GM21619 (cell line): ENCODE measurements at regions not wholly inside any gene's neighbourhood (a gene's known extent, or its start where the extent isn't known, plus 50 kb on each side); places are given as distances from the start of the nearest gene placed in this dataset.

Source experiments
- ATAC-seq: cut with Tn5 transposase; IDR thresholded peaks from one replicate; pipeline ENCODE4 v1.9.1; 2021; ENCODE audit not compliant: unreplicated experiment

DNA sequence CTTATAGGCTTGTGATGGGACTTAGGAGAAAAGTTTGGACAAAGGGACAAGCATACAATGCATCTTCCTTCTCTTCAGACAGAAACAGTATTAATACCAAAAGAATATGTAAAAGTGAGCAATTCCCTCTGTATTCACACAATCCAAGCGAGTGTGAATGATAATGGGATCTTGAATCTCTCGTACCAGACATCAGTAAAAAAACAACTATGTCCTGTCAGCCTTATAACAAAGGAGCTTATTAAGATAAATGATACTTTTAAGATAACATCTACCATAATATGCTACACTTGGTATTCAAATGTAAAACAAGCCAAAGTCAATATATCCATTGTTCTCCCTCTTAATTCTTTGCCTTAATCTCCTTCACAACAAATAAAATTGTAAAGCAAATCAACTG is 288.6 kb upstream of the CNTN6 start:
- no peak for ATAC-seq

DNA sequence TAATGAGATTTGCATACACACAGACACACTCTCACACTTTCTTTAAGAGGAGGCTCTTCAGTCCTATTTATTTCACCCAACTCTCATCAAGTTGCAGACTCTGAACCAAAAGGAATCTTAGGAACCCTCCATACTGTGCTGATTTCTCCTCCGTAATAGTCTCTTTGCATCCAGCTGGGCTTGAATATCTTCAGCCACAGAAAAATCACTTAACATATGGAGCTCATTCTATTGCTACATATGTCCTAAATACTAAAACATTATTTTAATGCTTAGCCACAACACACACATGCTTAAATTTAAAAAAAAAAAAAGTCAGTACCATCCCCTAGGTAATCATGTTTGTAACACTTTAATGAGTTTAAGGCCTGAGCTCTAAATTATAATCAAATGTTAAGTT is 287.5 kb upstream of the CNTN6 start:
- no peak for ATAC-seq

DNA sequence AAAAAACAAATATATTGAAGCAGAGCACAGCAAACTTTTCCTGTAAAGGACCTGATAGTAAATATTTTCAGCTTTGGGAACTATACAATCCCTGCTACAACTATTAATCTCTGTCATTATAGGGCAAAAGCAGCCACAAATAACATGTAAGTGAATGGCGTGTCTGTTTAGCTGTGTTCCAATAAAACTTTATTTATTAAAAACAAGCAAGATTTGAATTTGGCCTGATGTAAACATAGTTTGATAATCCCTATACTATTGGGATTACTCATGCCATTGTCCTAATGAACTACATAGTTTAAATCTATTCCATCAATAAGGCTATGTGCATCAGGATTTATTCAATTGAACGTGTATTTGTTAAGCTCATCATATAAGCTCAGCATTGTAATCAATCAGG is 286.8 kb upstream of the CNTN6 start:
- ATAC-seq, result no peak

DNA sequence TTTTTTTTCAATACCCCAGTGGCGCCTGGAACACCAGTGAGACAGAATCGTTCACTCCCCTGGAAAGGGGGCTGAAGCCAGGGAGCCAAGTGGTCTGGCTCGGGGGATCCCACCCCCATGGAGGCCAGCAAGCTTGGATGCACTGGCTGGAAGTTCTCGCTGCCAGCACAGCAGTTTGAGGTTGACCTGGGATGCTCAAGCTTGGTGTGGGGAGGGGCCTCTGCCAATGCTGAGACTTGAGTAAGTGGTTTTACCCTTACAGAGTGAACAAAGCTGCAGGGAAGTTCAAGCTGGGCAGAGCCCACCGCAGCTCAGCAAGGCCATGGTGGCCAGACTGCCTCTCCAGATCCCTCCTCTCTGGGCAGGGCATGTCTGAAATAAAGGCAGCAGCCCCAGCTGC is 276.2 kb upstream of the CNTN6 start:
- ATAC-seq, result no peak

- ATAC-seq, result no peak
These were observed 258.1 kb upstream of the CNTN6 start for GRCh38 chr3:834679-835078.

- ATAC-seq, result no peak
These were observed 257.7 kb upstream of the CNTN6 start for GRCh38 chr3:835096-835495.

DNA sequence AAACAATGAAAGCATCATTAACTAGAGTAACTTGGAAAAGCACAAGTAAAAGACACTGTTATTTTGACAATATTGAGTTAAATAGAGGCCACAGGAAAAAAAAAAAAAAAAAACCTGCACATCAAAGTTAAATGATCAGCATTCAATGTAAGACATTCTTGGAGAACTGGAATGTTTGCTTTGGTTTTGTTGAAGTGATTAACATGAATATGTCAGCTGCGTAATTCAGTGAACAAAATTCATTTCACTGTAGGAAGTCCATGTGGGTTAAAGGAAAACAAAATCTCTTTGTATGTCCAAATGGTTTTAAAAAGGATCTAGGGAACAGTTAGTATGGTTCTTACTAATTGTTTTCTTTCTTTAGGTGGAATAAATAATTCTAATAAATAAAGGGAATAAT is 252.8 kb upstream of the CNTN6 start:
- ATAC-seq, result no peak

- peak; percentile 85 for ATAC-seq
These were observed 241.6 kb upstream of the CNTN6 start for GRCh38 chr3:851098-851790.

DNA sequence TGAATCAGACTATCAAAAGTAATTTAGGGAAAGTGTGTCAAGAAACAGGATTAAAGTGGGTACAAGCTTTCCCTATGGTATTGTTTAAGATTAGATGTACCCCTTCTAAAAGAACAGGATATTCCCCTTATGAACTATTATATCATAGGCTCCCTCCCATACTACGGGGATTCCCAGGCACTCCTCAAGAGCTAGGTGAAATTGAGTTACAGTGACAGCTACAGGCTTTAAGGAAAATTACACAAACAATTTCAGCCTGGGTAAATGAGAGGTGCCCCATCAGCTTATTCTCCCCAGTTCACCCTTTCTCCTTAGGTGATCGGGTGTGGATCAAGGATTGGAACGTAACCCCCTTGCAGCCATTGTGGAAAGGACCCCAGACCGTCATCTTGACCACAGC is 240.8 kb upstream of the CNTN6 start:
- no peak for ATAC-seq

DNA sequence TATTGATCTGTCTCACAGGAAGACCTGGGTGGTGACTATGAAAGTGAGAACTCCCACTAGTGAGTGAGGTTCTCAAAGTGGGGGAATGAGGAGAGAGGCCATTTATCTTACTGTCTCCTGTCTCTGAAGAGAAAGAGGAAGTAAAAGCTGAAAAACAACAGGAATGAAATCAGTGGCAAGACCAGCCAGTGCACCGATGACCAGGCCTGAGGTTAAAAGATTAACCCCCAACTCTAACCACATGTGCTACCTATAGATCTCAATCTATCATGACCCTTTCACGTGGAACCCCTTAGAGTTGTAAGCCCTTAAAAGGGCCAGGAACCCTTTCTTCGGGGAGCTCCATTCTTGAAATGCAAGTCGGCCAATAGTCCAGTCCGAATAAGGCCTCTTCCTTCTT is 239.3 kb upstream of the CNTN6 start:
- no peak for ATAC-seq

DNA sequence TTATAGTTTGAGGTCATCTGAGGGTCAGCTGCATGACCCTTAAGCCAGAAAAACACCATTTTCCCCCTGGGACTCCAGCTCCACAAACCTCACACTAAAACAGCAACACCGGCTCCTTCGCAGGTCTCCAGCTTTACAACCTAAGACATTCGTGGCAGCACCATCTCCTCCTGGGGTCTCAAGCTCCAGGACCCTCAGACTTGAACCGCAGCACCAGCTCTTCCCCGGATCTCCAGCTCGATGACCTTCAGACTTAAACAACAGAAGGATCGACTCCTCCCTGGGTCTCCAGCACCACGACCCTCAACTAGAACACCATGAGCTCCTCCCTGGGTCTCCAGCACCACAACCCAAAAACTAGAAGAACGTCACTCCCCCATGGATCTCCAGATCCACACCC is 233.7 kb upstream of the CNTN6 start:
- ATAC-seq, result no peak

- ATAC-seq, result no peak
These were observed 231.1 kb upstream of the CNTN6 start for GRCh38 chr3:861721-862120.

DNA sequence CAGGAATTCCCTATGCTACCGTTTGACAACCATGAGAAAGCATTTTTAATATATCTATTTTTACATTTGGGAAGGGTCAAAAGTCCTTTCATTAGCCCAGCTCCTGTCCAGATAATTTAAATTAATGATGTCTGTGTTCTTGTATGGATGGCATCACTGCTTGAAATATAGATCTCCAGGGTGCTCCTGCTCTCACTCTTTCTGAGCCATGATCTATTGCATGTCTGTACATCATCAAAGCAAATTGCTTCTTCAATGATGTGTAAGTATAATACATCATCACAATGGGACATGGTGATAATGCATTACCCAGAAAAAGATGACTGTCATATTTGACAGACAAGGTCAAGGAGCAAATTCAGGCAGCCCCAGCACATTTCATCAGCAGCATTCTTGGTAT is 223.6 kb upstream of the CNTN6 start:
- ATAC-seq, result no peak

DNA sequence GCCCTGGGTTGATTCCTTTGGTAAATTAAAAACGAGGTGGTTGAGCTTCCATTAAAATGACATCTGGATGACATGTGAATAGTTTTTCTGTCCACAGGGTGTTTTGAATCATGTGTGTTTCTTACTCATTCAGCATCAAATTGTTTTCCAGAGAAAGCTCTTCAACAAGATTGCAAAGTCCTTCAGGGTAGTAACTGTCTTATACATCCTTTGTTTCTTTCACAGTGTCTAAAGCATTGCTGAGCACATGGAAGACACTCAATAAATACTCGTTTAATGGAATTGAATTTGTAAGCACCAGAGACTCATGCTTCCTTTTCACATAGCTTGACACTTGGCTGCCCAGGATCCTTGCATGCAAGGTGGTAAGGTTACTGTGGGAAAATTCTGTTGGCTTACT is 223.1 kb upstream of the CNTN6 start:
- ATAC-seq, result no peak

DNA sequence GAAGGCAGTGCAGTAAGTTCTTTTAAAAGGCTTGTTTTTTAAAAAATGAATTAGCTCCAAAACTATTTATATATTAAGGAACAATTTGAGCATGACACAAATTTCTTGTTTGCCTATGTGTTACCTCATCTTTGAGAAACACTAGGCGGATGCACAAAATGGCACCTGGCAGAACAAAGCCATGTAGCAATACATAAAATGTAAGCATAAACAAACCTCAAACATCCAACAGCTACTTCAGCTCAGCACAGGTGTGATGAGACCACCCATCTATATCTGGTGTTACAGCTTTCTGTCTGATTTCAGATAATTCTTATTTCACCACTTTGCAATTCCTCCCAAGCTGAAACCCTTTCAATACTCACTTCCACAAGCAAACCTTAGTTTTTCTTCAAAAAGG is 221.2 kb upstream of the CNTN6 start:
- ATAC-seq, result no peak

GRCh38 chr3:877001-877400 is 215.8 kb upstream of the CNTN6 start:
- no peak for ATAC-seq

DNA sequence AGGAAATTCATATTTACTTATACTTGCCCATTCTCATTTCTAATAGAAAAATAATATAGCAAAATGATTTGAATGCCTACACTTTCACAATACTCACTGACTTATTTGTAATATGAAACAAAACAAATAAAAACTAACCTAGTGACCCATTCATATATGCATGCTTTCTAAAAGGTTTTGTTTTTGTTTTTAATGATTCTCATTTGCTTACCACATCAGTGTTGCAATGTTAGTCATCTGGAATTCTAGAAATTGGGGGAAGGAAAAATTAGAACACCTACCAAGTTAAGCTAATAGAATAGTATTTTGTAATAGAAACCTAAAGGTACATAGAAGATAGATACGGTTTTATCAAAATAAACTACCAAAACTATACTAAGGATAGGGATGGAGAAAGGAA is 214.1 kb upstream of the CNTN6 start:
- no peak for ATAC-seq

DNA sequence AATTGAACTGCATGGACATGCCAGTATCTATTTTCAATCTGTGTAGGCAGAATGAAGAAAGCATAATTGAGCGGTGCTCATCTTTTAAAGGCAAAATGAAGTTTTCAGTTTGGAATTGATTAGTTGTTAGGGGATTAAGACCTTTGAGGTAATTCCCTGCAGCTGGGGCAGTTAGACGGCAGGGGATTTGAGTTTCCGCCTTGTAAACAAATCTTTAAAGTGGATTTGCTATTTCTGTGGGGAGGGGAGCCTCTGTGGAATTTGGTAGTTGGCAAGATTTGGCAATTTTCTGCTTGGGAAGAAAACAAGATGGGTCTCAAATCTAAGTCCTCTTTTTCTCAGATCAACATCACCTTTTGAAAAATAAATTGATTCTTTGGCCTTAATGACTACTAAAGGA is 212.5 kb upstream of the CNTN6 start:
- ATAC-seq, result no peak

- ATAC-seq, result no peak
These were observed 210.3 kb upstream of the CNTN6 start for GRCh38 chr3:882533-882932.

GRCh38 chr3:901953-902778 is 190.7 kb upstream of the CNTN6 start:
- ATAC-seq, result peak; percentile 86

- ATAC-seq, result no peak
These were observed 187.6 kb upstream of the CNTN6 start for GRCh38 chr3:905217-905616.

DNA sequence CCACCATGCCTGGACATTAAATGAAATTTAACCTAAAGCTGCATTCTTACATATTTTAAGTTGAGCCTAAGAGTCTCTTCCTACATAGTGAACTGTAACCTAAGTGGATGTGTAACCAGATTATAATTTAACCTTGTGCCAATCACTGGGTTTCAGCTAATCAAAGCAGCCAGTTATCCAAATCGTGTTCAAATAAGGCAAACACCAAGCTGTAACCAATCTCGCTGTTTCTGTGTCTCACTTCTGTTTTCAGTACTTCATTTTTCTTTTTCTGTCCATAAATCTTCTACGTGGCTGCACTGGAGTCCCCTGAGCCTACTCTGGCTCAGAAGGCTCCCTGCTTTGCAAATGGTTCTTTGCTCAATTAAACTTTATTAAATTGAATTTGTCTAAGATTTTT is 186.1 kb upstream of the CNTN6 start:
- ATAC-seq, result peak; percentile 43

DNA sequence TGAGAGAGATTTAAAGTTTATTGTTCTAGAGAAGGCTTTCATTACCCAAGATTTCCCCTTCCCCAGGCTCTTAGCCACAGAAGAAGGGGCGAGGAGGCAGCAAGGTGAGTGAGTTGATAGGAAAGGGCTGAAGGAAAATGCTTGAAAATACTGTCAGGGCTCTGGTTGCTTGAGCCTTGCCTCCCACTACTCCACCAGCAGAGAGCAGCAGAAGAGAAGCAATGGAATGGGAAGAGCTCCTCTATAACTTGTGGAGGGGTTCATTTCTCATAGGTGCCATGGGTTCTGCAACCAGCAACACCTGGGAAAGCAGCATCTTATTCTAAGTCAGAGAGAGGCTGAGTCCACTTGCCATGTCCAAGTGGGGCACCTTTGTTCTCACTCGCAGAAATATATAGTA is 184.0 kb upstream of the CNTN6 start:
- ATAC-seq, result no peak
